ENCODE measurements at regions not wholly inside any gene's neighbourhood (a gene's known extent, or its start where the extent isn't known, plus 50 kb on each side); places are given as distances from the start of the nearest gene placed in this dataset.

DNA sequence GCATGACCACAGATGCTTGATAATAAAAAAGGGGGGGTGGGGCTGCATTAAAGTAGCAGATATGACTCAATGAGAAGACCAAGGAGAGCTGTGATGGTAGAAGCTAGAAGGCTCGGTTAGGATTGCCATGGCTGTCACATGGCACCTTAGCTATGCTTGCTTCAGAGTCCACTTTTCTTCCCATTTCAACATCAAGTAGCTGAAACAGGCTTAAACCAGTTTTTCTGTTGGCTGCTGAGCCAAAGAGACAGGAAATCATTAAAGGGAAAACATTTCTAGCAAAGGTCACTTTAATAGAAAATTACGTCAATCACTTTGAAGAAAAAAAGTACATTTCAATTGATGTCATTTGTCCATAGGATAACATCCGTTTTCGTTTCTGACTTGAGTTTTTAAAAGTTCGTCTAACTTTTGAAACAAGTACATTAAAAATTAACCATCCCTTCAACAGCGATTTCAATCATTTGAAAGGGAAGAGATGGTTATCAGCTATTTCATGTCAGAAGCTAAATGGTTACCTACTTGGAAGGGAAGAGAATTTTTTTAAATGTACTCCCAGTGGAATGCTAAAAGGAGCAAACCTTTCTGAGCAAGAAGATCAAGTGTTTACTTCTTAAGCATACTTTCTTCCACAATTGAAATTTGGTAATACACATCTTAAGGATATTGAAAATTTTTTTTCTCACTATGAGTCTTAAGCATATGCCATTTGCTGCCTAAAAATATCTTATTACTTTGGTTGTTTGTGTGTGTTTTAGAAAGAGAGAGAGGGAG lies 488.1 kb upstream of the PRMT6 start:
- Histone ChIP-seq H3K79me2 (ENCODE audit: control insufficient read depth, insufficient read depth, low read length) (no peaks in the 10 kb centered on the region), H3K4me2 (replicated peaks; ENCODE audit: low read depth, low read length, poor library complexity, severe bottlenecking) (no peak overlapping the region), H3K4me1 (ENCODE audit: control insufficient read depth in 2 of 2, insufficient read depth in 2 of 2, low read length in 2 of 2) (no peaks in the 10 kb centered on the region), H2AFZ (ENCODE audit: insufficient read depth, low read depth, low read length, poor library complexity, severe bottlenecking) (no peak overlapping the region), H3K4me3 (ENCODE audit: control extremely low read depth in 1 of 5, extremely low read depth in 1 of 5, insufficient read depth in 1 of 5, low read depth in 2 of 5, low read length in 4 of 5) (no peak overlapping the region), H3K36me3 (replicated peaks in 1 of 2; ENCODE audit: control extremely low read depth in 1 of 2, control insufficient read depth in 1 of 2, extremely low read depth in 1 of 2, insufficient read depth in 2 of 2, low read length in 1 of 2) (no peaks in the 10 kb centered on the region), H3K27ac (ENCODE audit: low read length in 2 of 2) (no peak overlapping the region), H3K9ac (ENCODE audit: low read length) (no peak overlapping the region), H4K20me1 (ENCODE audit: control insufficient read depth, insufficient read depth, low read length, poor library complexity, severe bottlenecking) (no peaks in the 10 kb centered on the region), H3K27me3 (replicated peaks in 1 of 4; ENCODE audit: control extremely low read depth in 1 of 4, control insufficient read depth in 3 of 4, insufficient read depth in 4 of 4, low read length in 3 of 4) (no peaks in the 10 kb centered on the region), H3K9me3 (ENCODE audit: control extremely low read depth in 1 of 3, control insufficient read depth in 2 of 3, insufficient read depth in 1 of 3, low read length in 2 of 3) (no peaks in the 10 kb centered on the region)
- no peak for DNase-seq
- ChIA-PET CTCF (no interaction called here), POLR2A (no interaction called here)
- Mint-ChIP-seq H3K4me3 (no peak overlapping the region), H3K27ac (no peak overlapping the region), H3K27me3 (no peaks in the 10 kb centered on the region), H3K9me3 (ENCODE audit: insufficient read depth) (no peaks in the 10 kb centered on the region), H3K4me1 (no peaks in the 10 kb centered on the region)
- 60% methylated on average over 1 of the region's 6 CpGs for WGBS (ENCODE audit: insufficient coverage)
- no peak for TF ChIP-seq EZH2 (IDR thresholded peaks at IDR 0.05; ENCODE audit: borderline replicate concordance, insufficient read depth, low read depth, low read length, poor library complexity, severe bottlenecking)
- no peak for TF ChIP-seq CTCF (IDR thresholded peaks at IDR 0.05)
- intact Hi-C loops (cut with micrococcal nuclease), result no loop called here
- ATAC-seq (ENCODE audit: low read depth), result no peak

DNA sequence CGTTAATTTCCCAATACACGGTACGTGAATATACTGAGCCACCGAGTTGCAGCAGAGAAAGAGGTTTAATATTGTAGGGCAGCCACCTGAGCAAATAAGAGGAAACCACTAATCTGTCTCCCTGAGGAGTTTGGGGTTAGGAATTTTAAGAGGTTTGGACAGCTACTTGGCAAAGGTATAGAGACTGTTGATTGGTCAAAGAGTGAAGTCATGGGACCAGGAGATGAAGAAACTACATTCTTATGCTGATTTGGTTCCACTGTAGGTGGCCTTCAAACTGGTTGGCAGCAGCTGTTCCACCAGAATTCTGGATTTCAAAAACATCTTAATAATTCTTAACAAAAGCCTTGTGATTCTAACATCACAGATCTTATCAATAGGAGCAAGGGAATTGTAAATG lies 485.4 kb upstream of the PRMT6 start:
- ChIA-PET CTCF (no interaction called here), POLR2A (no interaction called here)
- Histone ChIP-seq H3K27me3 (replicated peaks in 1 of 4; ENCODE audit: control extremely low read depth in 1 of 4, control insufficient read depth in 3 of 4, insufficient read depth in 4 of 4, low read length in 3 of 4) (no peaks in the 10 kb centered on the region), H3K36me3 (replicated peaks in 1 of 2; ENCODE audit: control extremely low read depth in 1 of 2, control insufficient read depth in 1 of 2, extremely low read depth in 1 of 2, insufficient read depth in 2 of 2, low read length in 1 of 2) (no peaks in the 10 kb centered on the region), H3K27ac (ENCODE audit: low read length in 2 of 2) (no peak overlapping the region), H3K9ac (ENCODE audit: low read length) (no peak overlapping the region), H3K79me2 (ENCODE audit: control insufficient read depth, insufficient read depth, low read length) (no peaks in the 10 kb centered on the region), H3K4me1 (ENCODE audit: control insufficient read depth in 2 of 2, insufficient read depth in 2 of 2, low read length in 2 of 2) (no peaks in the 10 kb centered on the region), H3K9me3 (ENCODE audit: control extremely low read depth in 1 of 3, control insufficient read depth in 2 of 3, insufficient read depth in 1 of 3, low read length in 2 of 3) (peaks cover 0 to 2% (median 0%) of the 10 kb centered on the region in 3 donors), H4K20me1 (ENCODE audit: control insufficient read depth, insufficient read depth, low read length, poor library complexity, severe bottlenecking) (no peaks in the 10 kb centered on the region), H3K4me3 (ENCODE audit: control extremely low read depth in 1 of 5, extremely low read depth in 1 of 5, insufficient read depth in 1 of 5, low read depth in 2 of 5, low read length in 4 of 5) (no peak overlapping the region), H3K4me2 (replicated peaks; ENCODE audit: low read depth, low read length, poor library complexity, severe bottlenecking) (no peak overlapping the region), H2AFZ (ENCODE audit: insufficient read depth, low read depth, low read length, poor library complexity, severe bottlenecking) (no peak overlapping the region)
- intact Hi-C loops (cut with micrococcal nuclease), result no loop called here
- Mint-ChIP-seq H3K9me3 (ENCODE audit: insufficient read depth) (no peaks in the 10 kb centered on the region), H3K4me1 (no peaks in the 10 kb centered on the region), H3K27me3 (no peaks in the 10 kb centered on the region), H3K27ac (no peak overlapping the region), H3K4me3 (no peak overlapping the region)
- ATAC-seq (ENCODE audit: low read depth) (no peak), DNase-seq (no peak)
- 80% methylated on average over 1 of the region's 4 CpGs for WGBS (ENCODE audit: insufficient coverage)
- no peak for TF ChIP-seq CTCF (IDR thresholded peaks at IDR 0.05)
- TF ChIP-seq EZH2 (IDR thresholded peaks at IDR 0.05; ENCODE audit: borderline replicate concordance, insufficient read depth, low read depth, low read length, poor library complexity, severe bottlenecking), result no peak
